Common myeloid progenitor, CD34-positive (primary cell): ENCODE measurements at regions not wholly inside any gene's neighbourhood (a gene's known extent, or its start where the extent isn't known, plus 50 kb on each side); places are given as distances from the start of the nearest gene placed in this dataset.

Experiments used
- CTCF ChIA-PET: fragments of 350-600 bp; sonication (Branson Sonifier 250); formaldehyde crosslinking; loops from one replicate; lab custom pipeline; 2021; ENCODE audit warnings: antibody characterized with exemption; lab: Charles Lee
- POLR2A ChIA-PET: fragments of 350-600 bp; sonication (Branson Sonifier 250); formaldehyde crosslinking; loops from one replicate; lab custom pipeline; 2021; ENCODE audit warnings: antibody characterized with exemption; lab: Charles Lee
- DNase-seq, 3 donors: peaks; one replicate each; pipeline versions ENCODE4 v3.0.0 to v3.0.0-alpha.2; 2013
- H3K27ac ChIP-seq, 2 experiments: 1 replicate in 1 of 2; 2 replicates in 1 of 2; pipeline ENCODE4 v1.7.0; 2013; ENCODE audit warnings: inconsistent platforms in 2 of 2, low read length in 2 of 2, mild to moderate bottlenecking in 2 of 2, low read depth in 1 of 2, moderate library complexity in 1 of 2; ENCODE audit not compliant: severe bottlenecking in 2 of 2, insufficient read depth in 1 of 2, poor library complexity in 1 of 2
- H3K27me3 ChIP-seq, 5 experiments: replicated peaks in 2 of 5; 1 replicate in 3 of 5; 2 replicates in 2 of 5; pipeline versions ENCODE4 v1.6.1 to v1.7.0; 2013; ENCODE audit warnings: low read length in 4 of 5, mild to moderate bottlenecking in 2 of 5, moderate library complexity in 2 of 5, inconsistent platforms in 1 of 5; ENCODE audit not compliant: insufficient read depth in 5 of 5, control insufficient read depth in 4 of 5
- H3K36me3 ChIP-seq, 4 experiments: 1 replicate in 2 of 4; 2 replicates in 2 of 4; pipeline versions ENCODE4 v1.6.1 to v1.7.0; 2013; ENCODE audit warnings: low read length in 3 of 4, control low read depth in 1 of 4, mild to moderate bottlenecking in 1 of 4; ENCODE audit not compliant: control insufficient read depth in 4 of 4, insufficient read depth in 4 of 4
- H3K4me1 ChIP-seq, 4 experiments: 1 replicate in 3 of 4; 2 replicates in 1 of 4; pipeline versions ENCODE4 v1.6.1 to v1.7.1; 2013; ENCODE audit warnings: low read length in 3 of 4, mild to moderate bottlenecking in 3 of 4, control low read depth in 1 of 4, inconsistent platforms in 1 of 4, moderate library complexity in 1 of 4; ENCODE audit not compliant: control insufficient read depth in 4 of 4, insufficient read depth in 4 of 4; ENCODE audit errors: control extremely low read depth in 1 of 4
- H3K4me3 ChIP-seq, 7 experiments: 1 replicate in 4 of 7; 2 replicates in 3 of 7; pipeline versions ENCODE4 v1.5.1 to v1.7.0; 2013; ENCODE audit warnings: mild to moderate bottlenecking in 7 of 7, low read length in 6 of 7, moderate library complexity in 6 of 7, inconsistent platforms in 2 of 7, low read depth in 2 of 7, control low read depth in 1 of 7; ENCODE audit not compliant: insufficient read depth in 4 of 7, control insufficient read depth in 1 of 7; ENCODE audit errors: extremely low read depth in 1 of 7
- H3K9me3 ChIP-seq, 5 experiments: 1 replicate in 4 of 5; 2 replicates in 1 of 5; pipeline versions ENCODE4 v1.6.1 to v1.7.1; 2013; ENCODE audit warnings: low read length in 4 of 5, mild to moderate bottlenecking in 2 of 5, inconsistent platforms in 1 of 5, low read depth in 1 of 5, moderate library complexity in 1 of 5; ENCODE audit not compliant: control insufficient read depth in 4 of 5, insufficient read depth in 2 of 5; ENCODE audit errors: control extremely low read depth in 1 of 5
- WGBS: methylation state at CpG from one replicate; pipeline ENCODE4 v1.1.5; 2013; ENCODE audit not compliant: insufficient coverage; 5-methylcytosine and 5-hydroxymethylcytosine counted together

DNA sequence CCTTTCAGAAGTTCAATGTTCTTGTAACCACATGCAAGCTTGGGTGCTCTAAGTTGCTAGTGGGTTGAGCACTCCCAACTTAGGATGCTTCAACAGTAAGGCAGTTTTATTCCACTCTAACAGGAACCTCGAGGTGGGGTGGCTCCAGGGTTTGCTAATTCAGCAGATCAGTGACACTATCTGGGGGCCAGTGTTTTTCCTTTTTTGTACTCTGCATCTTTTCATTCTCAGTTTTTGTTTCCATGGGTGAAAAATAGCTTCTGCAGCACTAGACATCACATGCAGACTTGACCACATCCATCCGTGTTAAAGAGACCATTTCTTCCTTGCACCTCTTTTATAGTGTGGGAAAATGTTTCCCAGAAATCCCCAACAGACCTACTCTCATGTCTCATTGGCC lies 497.6 kb downstream of the STIM2 start:
- H3K27ac ChIP-seq = no peak overlapping the region
- no peak for DNase-seq
- no peaks in the 10 kb centered on the region for H3K4me1 ChIP-seq
- no peaks in the 10 kb centered on the region for H3K9me3 ChIP-seq
- H3K36me3 ChIP-seq = no peaks in the 10 kb centered on the region
- H3K4me3 ChIP-seq = no peak overlapping the region
- ChIA-PET POLR2A (no interaction called here), CTCF (no interaction called here)
- no CpG with 5 or more reads among the region's 2 CpGs for WGBS
- H3K27me3 ChIP-seq = peaks cover 0 to 2% (median 0%) of the 10 kb centered on the region in 5 experiments

DNA sequence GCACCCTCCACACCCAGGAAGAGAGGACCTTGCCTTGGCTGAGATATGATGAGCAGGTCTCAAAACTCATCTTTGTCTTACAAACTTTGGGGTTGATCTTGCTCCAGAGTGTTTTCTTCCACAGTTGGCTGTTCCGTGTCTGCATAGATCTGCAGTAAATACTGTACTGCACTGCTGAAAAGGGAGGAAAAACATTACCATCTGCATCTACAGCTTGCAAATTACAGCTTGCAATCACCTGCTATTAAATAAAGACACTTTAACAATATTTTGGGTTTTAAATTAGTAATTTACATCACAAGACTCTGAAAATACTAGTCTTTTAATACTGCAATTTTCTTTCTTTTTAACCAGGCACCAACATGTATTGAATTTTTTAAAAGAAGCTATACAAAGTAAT lies 499.5 kb downstream of the STIM2 start:
- 100% methylated on average over 1 of the region's 1 CpG for WGBS
- DNase-seq = no peak
- Histone ChIP-seq H3K36me3 (no peaks in the 10 kb centered on the region), H3K4me1 (no peaks in the 10 kb centered on the region), H3K27ac (no peak overlapping the region), H3K27me3 (peaks cover 0 to 2% (median 0%) of the 10 kb centered on the region in 5 experiments), H3K4me3 (no peak overlapping the region), H3K9me3 (no peaks in the 10 kb centered on the region)
- CTCF ChIA-PET = no interaction called here
- POLR2A ChIA-PET = no interaction called here

DNA sequence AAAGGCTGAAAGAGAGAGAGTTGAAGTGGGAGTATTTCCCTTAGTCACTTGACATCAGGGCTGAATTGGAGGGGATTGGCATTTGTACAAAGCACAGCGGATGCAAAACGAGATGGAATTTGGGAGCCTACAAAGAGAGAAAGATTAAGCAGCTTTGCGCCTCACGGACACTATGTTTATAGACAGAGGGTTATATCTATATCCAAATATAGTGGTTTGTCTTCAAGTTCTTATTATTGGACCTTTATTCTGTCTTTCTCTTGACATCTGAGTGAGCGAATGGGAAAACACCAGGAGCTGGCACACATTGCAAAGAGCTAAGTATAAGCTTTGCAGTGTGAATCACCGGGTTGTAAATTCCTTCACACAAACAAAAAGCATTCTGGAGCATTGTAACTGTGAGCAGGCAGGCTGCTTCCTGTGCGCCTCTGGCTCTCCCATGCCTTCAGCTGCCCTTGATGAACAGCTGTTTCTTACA lies 500.2 kb downstream of the STIM2 start:
- Histone ChIP-seq H3K9me3 (no peaks in the 10 kb centered on the region), H3K27ac (no peak overlapping the region), H3K27me3 (peaks cover 0 to 2% (median 0%) of the 10 kb centered on the region in 5 experiments), H3K4me3 (no peak overlapping the region), H3K36me3 (no peaks in the 10 kb centered on the region), H3K4me1 (no peaks in the 10 kb centered on the region)
- WGBS = 49% methylated on average over 4 of the region's 7 CpGs
- POLR2A ChIA-PET = no interaction called here
- CTCF ChIA-PET = no interaction called here
- no peak for DNase-seq

DNA sequence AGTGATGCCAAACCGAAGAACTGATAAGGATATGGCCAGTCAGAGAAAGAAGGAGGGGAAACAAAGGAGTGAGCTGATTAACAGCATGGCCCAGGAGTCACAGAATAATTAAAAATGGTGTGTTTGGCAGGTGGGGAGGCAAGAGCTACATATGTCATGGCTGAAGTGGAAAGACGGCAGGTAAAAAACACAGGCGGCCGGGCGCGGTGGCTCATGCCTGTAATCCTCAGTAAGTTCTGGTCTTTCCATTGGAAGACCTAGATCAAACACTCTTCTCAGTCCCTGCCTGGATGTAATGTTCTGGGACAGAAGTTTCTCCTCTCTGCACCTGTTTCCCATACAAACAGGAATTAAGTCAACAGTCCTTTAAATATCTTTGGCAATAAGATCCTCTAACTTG lies 503.9 kb downstream of the STIM2 start:
- DNase-seq = no peak
- ChIA-PET CTCF (no interaction called here), POLR2A (no interaction called here)
- Histone ChIP-seq H3K4me1 (no peaks in the 10 kb centered on the region), H3K4me3 (no peak overlapping the region), H3K36me3 (no peaks in the 10 kb centered on the region), H3K27ac (no peak overlapping the region), H3K9me3 (no peaks in the 10 kb centered on the region), H3K27me3 (no peaks in the 10 kb centered on the region)
- 100% methylated on average over 3 of the region's 6 CpGs for WGBS

DNA sequence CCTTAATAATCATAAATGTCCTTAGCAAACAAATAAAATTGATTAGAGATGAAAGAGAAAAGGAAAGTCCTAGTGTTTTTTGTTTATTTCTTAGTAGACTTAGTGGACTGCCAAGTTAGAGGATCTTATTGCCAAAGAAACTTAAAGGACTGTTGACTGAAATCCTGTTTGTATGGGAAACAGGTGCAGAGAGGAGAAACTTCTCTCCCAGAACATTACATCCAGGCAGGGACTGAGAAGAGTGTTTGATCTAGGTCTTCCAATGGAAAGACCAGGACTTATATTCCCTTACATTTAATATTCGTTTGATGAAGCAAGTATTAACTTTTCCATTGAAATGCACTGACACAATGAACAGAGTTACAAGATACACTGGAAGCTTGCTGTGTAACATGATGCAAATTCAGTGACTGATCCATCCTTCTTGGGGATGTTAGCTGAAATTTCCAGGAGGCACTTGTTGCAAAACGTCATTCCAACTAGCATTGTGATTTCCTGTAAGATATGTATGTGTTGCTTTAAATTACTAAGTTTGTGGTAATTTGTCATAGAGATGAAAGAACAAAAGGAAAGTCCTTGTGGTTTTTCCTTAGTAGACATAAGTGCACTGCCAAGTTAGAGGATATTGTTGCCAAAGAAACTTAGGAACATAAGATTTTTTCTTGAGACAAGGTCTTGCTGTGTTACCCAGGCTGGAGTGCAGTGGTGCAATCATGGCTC lies 505.6 kb downstream of the STIM2 start:
- no peak for DNase-seq

DNA sequence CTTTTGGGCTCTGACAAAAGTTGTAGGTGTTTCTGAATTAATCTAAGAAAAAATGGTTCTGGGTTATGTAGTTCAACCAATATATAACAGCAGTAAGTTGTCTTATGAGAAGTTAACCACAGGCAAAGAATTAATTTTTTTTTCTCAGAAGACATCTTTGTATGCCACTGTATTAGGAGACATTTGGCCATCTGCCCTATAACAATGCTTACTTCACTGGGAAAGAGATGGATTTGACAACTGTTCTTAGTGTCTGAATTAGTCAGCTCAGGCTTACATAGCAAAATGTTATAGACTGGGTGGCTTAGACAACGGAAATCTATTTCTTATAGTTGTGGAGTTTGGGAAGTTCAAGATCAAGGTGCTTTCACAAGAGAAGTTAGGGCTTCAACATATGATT lies 508.1 kb downstream of the STIM2 start:
- H3K27ac ChIP-seq = no peak overlapping the region
- no peaks in the 10 kb centered on the region for H3K27me3 ChIP-seq
- no peak for DNase-seq
- H3K9me3 ChIP-seq = no peaks in the 10 kb centered on the region
- no peaks in the 10 kb centered on the region for H3K4me1 ChIP-seq
- ChIA-PET POLR2A (no interaction called here), CTCF (no interaction called here)
- WGBS = 91% methylated on average over 1 of the region's 1 CpG
- no peaks in the 10 kb centered on the region for H3K36me3 ChIP-seq
- H3K4me3 ChIP-seq = no peak overlapping the region

More for the DNA sequence above, 505.6 kb downstream of the STIM2 start:
- no peak overlapping the region for H3K27ac ChIP-seq
- POLR2A ChIA-PET = no interaction called here
- 86% methylated on average over 1 of the region's 2 CpGs for WGBS
- no peak overlapping the region for H3K4me3 ChIP-seq
- H3K36me3 ChIP-seq = no peaks in the 10 kb centered on the region
- no peaks in the 10 kb centered on the region for H3K4me1 ChIP-seq
- CTCF ChIA-PET = no interaction called here
- no peaks in the 10 kb centered on the region for H3K9me3 ChIP-seq
- no peaks in the 10 kb centered on the region for H3K27me3 ChIP-seq

DNA sequence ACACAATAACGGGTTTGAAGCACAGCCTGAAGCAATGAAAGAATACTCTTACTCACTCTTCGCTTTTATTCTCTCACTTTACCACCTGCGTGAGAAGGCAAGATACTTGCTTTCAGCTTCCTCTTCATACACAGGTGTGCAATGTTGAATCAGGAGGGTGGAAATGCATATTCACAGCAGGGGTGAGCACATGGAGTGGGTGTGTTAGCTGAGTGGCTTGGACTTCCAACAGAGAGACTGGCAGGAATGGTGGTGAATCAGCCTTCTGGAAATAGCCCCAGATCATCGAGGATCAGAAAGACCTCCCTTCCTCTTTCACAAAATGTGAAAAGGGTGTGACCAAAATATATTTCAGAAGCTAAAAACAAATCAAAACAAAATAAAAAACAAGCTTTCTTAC lies 521.2 kb downstream of the STIM2 start:
- WGBS = 100% methylated on average over 1 of the region's 4 CpGs

More for the DNA sequence above, 521.2 kb downstream of the STIM2 start:
- Histone ChIP-seq H3K27ac (no peak overlapping the region), H3K9me3 (no peaks in the 10 kb centered on the region), H3K36me3 (no peaks in the 10 kb centered on the region), H3K4me3 (no peak overlapping the region), H3K27me3 (no peaks in the 10 kb centered on the region), H3K4me1 (no peaks in the 10 kb centered on the region)
- CTCF ChIA-PET = no interaction called here
- DNase-seq = no peak
- POLR2A ChIA-PET = no interaction called here
